Neural cell (in vitro differentiated cells): ENCODE measurements at regions not wholly inside any gene's neighbourhood (a gene's known extent, or its start where the extent isn't known, plus 50 kb on each side); places are given as distances from the start of the nearest gene placed in this dataset.

Experiments
- H2AFZ ChIP-seq: fragments of 200-600, 300-800 bp; sonication (generic), shearing (Covaris generic); 2 replicates; pipeline ENCODE4 v1.6.0; 2014; ENCODE audit warnings: low read depth, mild to moderate bottlenecking, antibody characterized with exemption, low read length, moderate library complexity
- H3F3A ChIP-seq: fragments of 200-600 bp; shearing (Covaris generic); 2 replicates; pipeline ENCODE4 v1.6.1; 2016; ENCODE audit warnings: mild to moderate bottlenecking, moderate library complexity, mixed read lengths, antibody characterized with exemption, low read length; ENCODE audit not compliant: insufficient read depth, poor library complexity, severe bottlenecking
- H3K27ac ChIP-seq: fragments of 200-600, 300-800 bp; sonication (generic), shearing (Covaris generic); 2 replicates; pipeline ENCODE4 v1.5.1; 2014; ENCODE audit warnings: mild to moderate bottlenecking, low read length, moderate library complexity
- H3K27me3 ChIP-seq: fragments of 300-800, 200-600 bp; sonication (generic), shearing (Covaris generic); 2 replicates; pipeline ENCODE4 v1.6.0; 2014; ENCODE audit warnings: mild to moderate bottlenecking, low read depth, low read length, moderate library complexity; ENCODE audit not compliant: insufficient read depth
- H3K36me3 ChIP-seq: fragments of 300-800, 200-600 bp; sonication (generic), shearing (Covaris generic); 2 replicates; pipeline ENCODE4 v1.5.1; 2014; ENCODE audit warnings: mild to moderate bottlenecking, antibody characterized with exemption, low read length, moderate library complexity; ENCODE audit not compliant: insufficient read depth
- H3K4me2 ChIP-seq: fragments of 300-800, 200-600 bp; sonication (generic), shearing (Covaris generic); 2 replicates; pipeline ENCODE4 v1.6.0; 2014; ENCODE audit warnings: mild to moderate bottlenecking, low read length
- H3K4me3 ChIP-seq: fragments of 300-800, 200-600 bp; sonication (generic), shearing (Covaris generic); 2 replicates; pipeline ENCODE4 v1.5.1; 2014; ENCODE audit warnings: mild to moderate bottlenecking, low read length, moderate library complexity
- H3K79me2 ChIP-seq: fragments of 200-600 bp; shearing (Covaris generic); replicated peaks from 2 replicates; pipeline ENCODE4 v1.6.0; 2014; ENCODE audit warnings: mild to moderate bottlenecking, low read length, moderate library complexity; ENCODE audit not compliant: insufficient read depth
- H3K9ac ChIP-seq: fragments of 300-800, 200-600 bp; sonication (generic), shearing (Covaris generic); 2 replicates; pipeline ENCODE4 v1.6.1; 2016; ENCODE audit warnings: mild to moderate bottlenecking, low read length, mixed read lengths
- H3K9me2 ChIP-seq: fragments of 200-600 bp; shearing (Covaris generic); 2 replicates; pipeline ENCODE4 v1.6.1; 2016; ENCODE audit warnings: mild to moderate bottlenecking, low read length, mixed read lengths; ENCODE audit not compliant: insufficient read depth
- H3K9me3 ChIP-seq: fragments of 200-600, 300-800 bp; sonication (generic), shearing (Covaris generic); 2 replicates; pipeline ENCODE4 v1.6.1; 2016; ENCODE audit warnings: mild to moderate bottlenecking, mixed run types, low read length, moderate library complexity, mixed read lengths
- H4K20me1 ChIP-seq: fragments of 200-600 bp; shearing (Covaris generic); 2 replicates; pipeline ENCODE4 v1.6.1; 2016; ENCODE audit warnings: mild to moderate bottlenecking, mixed run types; ENCODE audit not compliant: insufficient read depth
- CTCF ChIP-seq: fragments of 450-650 bp; IDR thresholded peaks from 2 replicates; pipeline ENCODE4 v1.5.1; 2014; ENCODE audit warnings: antibody characterized with exemption, mild to moderate bottlenecking, moderate library complexity; ENCODE audit not compliant: poor library complexity, severe bottlenecking
- EP300 ChIP-seq: fragments of 450-650 bp; conservative IDR thresholded peaks from 2 replicates; pipeline ENCODE4 v1.6.1; 2014; ENCODE audit warnings: antibody characterized with exemption, mild to moderate bottlenecking, moderate library complexity; ENCODE audit not compliant: poor library complexity, severe bottlenecking
- EZH2 ChIP-seq: fragments of 200-600, 300-800 bp; shearing (Covaris generic), sonication (generic); IDR thresholded peaks from 2 replicates; pipeline ENCODE4 v1.6.1; 2014; ENCODE audit warnings: antibody characterized with exemption, low read length, borderline replicate concordance, mild to moderate bottlenecking; ENCODE audit not compliant: insufficient read depth, poor library complexity, severe bottlenecking
- MXI1 ChIP-seq: fragments of 450-650 bp; conservative IDR thresholded peaks from 2 replicates; pipeline ENCODE4 v1.6.1; 2014; ENCODE audit warnings: antibody characterized with exemption, mild to moderate bottlenecking; ENCODE audit not compliant: poor library complexity, severe bottlenecking
- POLR2AphosphoS5 ChIP-seq: IDR thresholded peaks from 2 replicates; pipeline ENCODE4 v1.6.1; 2012
- RAD21 ChIP-seq: fragments of 450-650 bp; conservative IDR thresholded peaks from 2 replicates; pipeline ENCODE4 v1.6.1; 2014; ENCODE audit warnings: antibody characterized with exemption, mild to moderate bottlenecking, moderate library complexity
- REST ChIP-seq: IDR thresholded peaks from 2 replicates; pipeline ENCODE4 v1.6.1; 2012; ENCODE audit warnings: borderline replicate concordance
- SMC3 ChIP-seq: fragments of 450-650 bp; conservative IDR thresholded peaks from 2 replicates; pipeline ENCODE4 v1.6.1; 2014; ENCODE audit warnings: antibody characterized with exemption, mild to moderate bottlenecking, moderate library complexity; ENCODE audit not compliant: poor library complexity
- TAF1 ChIP-seq: IDR thresholded peaks from 2 replicates; pipeline ENCODE4 v1.6.1; 2012; ENCODE audit warnings: low read depth

- Histone ChIP-seq H3K9me2 (no peaks in the 10 kb centered on the region), H3F3A (no peaks in the 10 kb centered on the region), H3K9me3 (no peaks in the 10 kb centered on the region), H4K20me1 (no peaks in the 10 kb centered on the region), H3K27me3 (no peaks in the 10 kb centered on the region), H3K9ac (no peak overlapping the region), H3K4me3 (no peak overlapping the region), H2AFZ (no peak overlapping the region), H3K79me2 (no peaks in the 10 kb centered on the region), H3K27ac (no peak overlapping the region), H3K4me2 (no peak overlapping the region), H3K36me3 (no peaks in the 10 kb centered on the region)
- TF ChIP-seq MXI1 (no peak), RAD21 (no peak), EZH2 (no peak)
Measured at GRCh38 chr6:66935612-66936011, 1228.6 kb upstream of the EYS start.

GRCh38 chr6:66931787-66932186, 1224.8 kb upstream of the EYS start:
- Histone ChIP-seq H3K9me3 (no peaks in the 10 kb centered on the region), H3K36me3 (no peaks in the 10 kb centered on the region), H3K27ac (no peak overlapping the region), H3K79me2 (no peaks in the 10 kb centered on the region), H4K20me1 (no peaks in the 10 kb centered on the region), H2AFZ (no peak overlapping the region), H3K9me2 (no peaks in the 10 kb centered on the region), H3F3A (no peaks in the 10 kb centered on the region), H3K9ac (no peak overlapping the region), H3K4me2 (no peak overlapping the region), H3K4me3 (no peak overlapping the region), H3K27me3 (no peaks in the 10 kb centered on the region)
- TF ChIP-seq TAF1 (no peak), CTCF (no peak), RAD21 (no peak), POLR2AphosphoS5 (no peak), SMC3 (no peak), EP300 (no peak), REST (no peak), MXI1 (no peak), EZH2 (no peak)
